ENCODE measurements at regions not wholly inside any gene's neighbourhood (a gene's known extent, or its start where the extent isn't known, plus 50 kb on each side); places are given as distances from the start of the nearest gene placed in this dataset.

DNA sequence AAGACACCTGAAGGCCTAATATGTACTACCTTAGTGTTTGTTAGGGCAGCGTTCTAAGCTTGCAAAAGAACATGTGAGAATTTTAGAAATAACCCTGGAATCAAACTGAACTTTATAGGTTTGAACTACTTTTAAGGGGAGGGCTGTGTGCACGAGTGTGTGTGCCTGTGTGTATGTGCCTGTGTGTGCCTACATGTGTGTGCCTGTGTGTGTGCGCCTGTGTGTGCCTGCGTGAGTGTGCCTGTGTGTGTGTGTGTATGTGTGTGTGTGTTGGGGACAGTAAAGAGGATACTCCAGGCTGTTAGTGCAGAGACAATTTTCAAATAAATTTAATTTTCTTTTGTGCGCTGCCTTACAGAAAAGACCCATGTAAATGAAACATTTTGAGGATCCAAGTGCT is 68.1 kb upstream of the WDR11 start:
- no peaks in the 10 kb centered on the region for H3K4me1 ChIP-seq
- no peak for DNase-seq
- no peak for TF ChIP-seq CTCF (IDR thresholded peaks at IDR 0.05)
- H3K9ac ChIP-seq (ENCODE audit: low read depth in 2 of 2, low read length in 2 of 2): no peak overlapping the region
- intact Hi-C loops (cut with DNase I): no loop called here
- H3K36me3 ChIP-seq: no peaks in the 10 kb centered on the region
- H3K27ac ChIP-seq: no peak overlapping the region
- no peak overlapping the region for H3K4me3 ChIP-seq
- no peaks in the 10 kb centered on the region for H3K27me3 ChIP-seq
- no peaks in the 10 kb centered on the region for H3K9me3 ChIP-seq

DNA sequence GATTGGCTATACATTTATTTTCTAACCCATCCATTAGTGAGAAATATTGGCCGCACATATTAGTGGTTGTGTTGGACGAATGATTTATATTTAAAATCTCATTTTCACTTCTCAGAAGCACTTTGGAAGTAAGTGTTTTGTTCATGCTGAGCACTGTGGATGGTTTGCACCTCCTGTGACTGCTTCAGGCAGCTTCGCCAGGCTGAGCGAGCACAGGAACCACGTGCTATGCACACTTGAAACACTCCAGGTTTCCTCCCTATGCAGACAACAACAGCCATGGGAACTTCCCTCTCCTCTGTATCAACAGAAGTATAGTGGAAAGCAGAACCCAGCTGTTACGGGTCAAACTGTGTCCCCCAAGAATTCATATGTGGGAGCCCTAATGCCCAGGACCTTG is 67.3 kb upstream of the WDR11 start:
- H3K9me3 ChIP-seq: no peaks in the 10 kb centered on the region
- intact Hi-C loops (cut with DNase I): no loop called here
- no peaks in the 10 kb centered on the region for H3K27me3 ChIP-seq
- H3K9ac ChIP-seq (ENCODE audit: low read depth in 2 of 2, low read length in 2 of 2): no peak overlapping the region
- H3K36me3 ChIP-seq: no peaks in the 10 kb centered on the region
- no peak for TF ChIP-seq CTCF (IDR thresholded peaks at IDR 0.05)
- no peak overlapping the region for H3K4me3 ChIP-seq
- no peak overlapping the region for H3K27ac ChIP-seq
- H3K4me1 ChIP-seq: no peaks in the 10 kb centered on the region
- DNase-seq: no peak

DNA sequence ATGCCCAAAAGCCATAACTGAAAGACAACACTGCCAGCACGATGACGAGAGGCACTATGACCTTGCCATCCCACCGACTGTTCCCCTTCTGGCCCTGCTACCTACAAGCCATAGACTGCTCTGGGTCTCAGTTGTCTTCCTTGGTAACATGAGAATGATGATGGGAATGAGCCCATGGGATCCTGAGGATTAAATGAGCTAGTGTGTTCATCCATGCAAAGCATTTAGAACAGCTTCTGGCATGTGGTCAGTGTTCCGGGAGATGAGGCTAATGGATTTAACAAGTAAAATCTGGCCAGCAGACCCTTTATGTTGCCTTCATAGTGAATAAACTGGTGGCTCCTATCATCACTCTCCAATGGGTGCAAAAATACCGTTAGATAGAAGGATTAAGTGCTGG is 62.4 kb upstream of the WDR11 start:
- no peak for TF ChIP-seq CTCF (IDR thresholded peaks at IDR 0.05)
- Histone ChIP-seq H3K9ac (ENCODE audit: low read depth in 2 of 2, low read length in 2 of 2) (no peak overlapping the region), H3K36me3 (no peaks in the 10 kb centered on the region), H3K4me1 (no peaks in the 10 kb centered on the region), H3K4me3 (no peak overlapping the region), H3K27ac (no peak overlapping the region), H3K9me3 (no peaks in the 10 kb centered on the region), H3K27me3 (no peaks in the 10 kb centered on the region)
- intact Hi-C loops (cut with DNase I): no loop called here
- DNase-seq: no peak

GRCh38 chr10:120789303-120790203 is 61.6 kb upstream of the WDR11 start:
- no peak overlapping the region for H3K27ac ChIP-seq
- no peak overlapping the region for H3K4me3 ChIP-seq
- intact Hi-C loops (cut with DNase I): no loop called here
- H3K4me1 ChIP-seq: no peaks in the 10 kb centered on the region
- TF ChIP-seq CTCF (IDR thresholded peaks at IDR 0.05): no peak
- H3K9ac ChIP-seq (ENCODE audit: low read depth in 2 of 2, low read length in 2 of 2): no peak overlapping the region
- H3K27me3 ChIP-seq: no peaks in the 10 kb centered on the region
- no peaks in the 10 kb centered on the region for H3K36me3 ChIP-seq
- H3K9me3 ChIP-seq: no peaks in the 10 kb centered on the region
- no peak for DNase-seq

DNA sequence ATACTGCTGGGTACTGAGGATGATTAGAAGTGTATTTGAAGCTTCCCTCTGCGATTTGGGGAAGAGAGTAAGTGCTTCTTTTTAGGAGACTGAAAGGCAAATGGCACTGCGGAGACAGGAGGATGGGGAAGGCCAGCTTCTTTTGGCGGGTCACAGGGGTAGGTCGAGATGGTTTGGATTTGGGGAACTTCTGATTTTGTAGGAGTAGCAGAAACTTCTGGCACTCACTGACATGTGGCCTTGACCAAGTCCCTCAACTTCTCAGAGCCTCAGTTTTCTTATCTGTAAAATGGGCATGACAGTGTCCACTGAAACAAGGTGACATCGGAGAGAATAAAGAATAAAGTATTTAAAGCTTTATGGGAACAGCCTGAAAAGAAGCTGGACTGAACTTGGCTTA is 59.8 kb upstream of the WDR11 start:
- intact Hi-C loops (cut with DNase I): no loop called here
- DNase-seq: no peak
- Histone ChIP-seq H3K36me3 (no peaks in the 10 kb centered on the region), H3K27ac (no peak overlapping the region), H3K9me3 (no peaks in the 10 kb centered on the region), H3K9ac (ENCODE audit: low read depth in 2 of 2, low read length in 2 of 2) (no peak overlapping the region), H3K4me1 (no peaks in the 10 kb centered on the region), H3K27me3 (no peaks in the 10 kb centered on the region), H3K4me3 (no peak overlapping the region)
- no peak for TF ChIP-seq CTCF (IDR thresholded peaks at IDR 0.05)

Data from colonic mucosa (tissue), 4 donors.